CD8-positive, alpha-beta memory T cell (primary cell): ENCODE measurements at regions not wholly inside any gene's neighbourhood (a gene's known extent, or its start where the extent isn't known, plus 50 kb on each side); places are given as distances from the start of the nearest gene placed in this dataset.

Source experiments
- CTCF ChIA-PET: fragments of 350-600 bp; sonication (Branson Sonifier 250); formaldehyde crosslinking; loops from one replicate; lab custom pipeline; 2021; ENCODE audit warnings: antibody characterized with exemption; lab: Charles Lee
- POLR2A ChIA-PET: fragments of 350-600 bp; sonication (Branson Sonifier 250); formaldehyde crosslinking; loops from one replicate; lab custom pipeline; 2021; ENCODE audit warnings: antibody characterized with exemption; lab: Charles Lee
- DNase-seq, 5 donors: peaks; one replicate each; pipeline versions ENCODE4 v3.0.0 to v3.0.0-alpha.2; 2020 to 2022; ENCODE audit warnings: mixed read lengths in 1 of 5
- H3K27ac ChIP-seq: one replicate; pipeline ENCODE4 v1.7.0; 2013; ENCODE audit warnings: low read depth, mild to moderate bottlenecking, low read length, moderate library complexity
- H3K27me3 ChIP-seq: 2 replicates; pipeline ENCODE4 v1.7.0; 2013; ENCODE audit warnings: low read length, mild to moderate bottlenecking; ENCODE audit not compliant: insufficient read depth, poor library complexity, severe bottlenecking
- H3K36me3 ChIP-seq: 2 replicates; pipeline ENCODE4 v1.7.0; 2013; ENCODE audit warnings: mild to moderate bottlenecking, low read length, moderate library complexity; ENCODE audit not compliant: insufficient read depth
- H3K4me1 ChIP-seq: 2 replicates; pipeline ENCODE4 v1.7.0; 2013; ENCODE audit warnings: mild to moderate bottlenecking, low read length, moderate library complexity; ENCODE audit not compliant: insufficient read depth
- H3K4me3 ChIP-seq: 2 replicates; pipeline ENCODE4 v1.7.0; 2013; ENCODE audit warnings: mild to moderate bottlenecking, low read length
- H3K9me3 ChIP-seq: 2 replicates; pipeline ENCODE4 v1.7.0; 2013; ENCODE audit warnings: mild to moderate bottlenecking, low read length
- H3K27ac Mint-ChIP-seq, 8 donors: one replicate each; pipeline ENCODE4 v1.8.0; 2020 to 2021; ENCODE audit warnings: mixed read lengths in 8 of 8, mild to moderate bottlenecking in 6 of 8, inconsistent platforms in 3 of 8, moderate library complexity in 3 of 8
- H3K27me3 Mint-ChIP-seq, 2 donors: one replicate each; pipeline ENCODE4 v1.8.0; 2020 to 2021; ENCODE audit warnings: mixed read lengths in 2 of 2, mild to moderate bottlenecking in 1 of 2, moderate library complexity in 1 of 2
- H3K36me3 Mint-ChIP-seq, 3 donors: one replicate each; pipeline ENCODE4 v1.8.0; 2020 to 2021; ENCODE audit warnings: mixed read lengths in 3 of 3, inconsistent platforms in 1 of 3, mild to moderate bottlenecking in 1 of 3
- H3K4me1 Mint-ChIP-seq, 3 donors: one replicate each; pipeline ENCODE4 v1.8.0; 2020 to 2021; ENCODE audit warnings: mixed read lengths in 3 of 3, inconsistent platforms in 1 of 3, mild to moderate bottlenecking in 1 of 3
- H3K4me3 Mint-ChIP-seq, 7 donors: one replicate each; pipeline ENCODE4 v1.8.0; 2020 to 2021; ENCODE audit warnings: mixed read lengths in 7 of 7, mild to moderate bottlenecking in 6 of 7, moderate library complexity in 4 of 7, inconsistent platforms in 2 of 7
- H3K9me3 Mint-ChIP-seq, 5 donors: one replicate each; pipeline ENCODE4 v1.8.0; 2020 to 2022; ENCODE audit warnings: mixed read lengths in 5 of 5, mild to moderate bottlenecking in 3 of 5, moderate library complexity in 2 of 5, inconsistent platforms in 1 of 5

DNA sequence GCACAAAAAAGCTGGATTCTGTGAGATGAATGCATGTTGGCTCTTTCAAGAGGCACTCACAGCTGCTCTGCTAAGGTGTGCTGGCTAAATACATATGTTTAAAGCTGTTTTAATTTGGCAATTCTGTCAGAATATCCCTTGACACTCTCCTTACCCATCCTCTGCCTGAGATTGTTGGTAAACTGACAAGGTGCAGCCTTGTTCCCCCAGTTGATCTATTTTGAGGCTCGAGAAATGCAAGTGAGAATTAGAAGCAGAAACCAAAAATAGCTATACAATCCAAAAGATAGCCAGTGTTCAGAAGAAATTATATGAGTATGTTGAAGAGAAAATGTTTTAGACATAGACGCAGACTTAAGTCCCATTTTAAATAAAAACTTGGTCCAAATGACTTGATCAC is 971.7 kb upstream of the GYPC start:
- H3K27ac Mint-ChIP-seq: no peak overlapping the region
- no peak overlapping the region for H3K27ac ChIP-seq
- CTCF ChIA-PET: interaction anchor here (1.0 kb wide), 1 partner anchor 9 kb away, joined by 3 read pairs; no protein-coding TSS in a partner anchor

DNA sequence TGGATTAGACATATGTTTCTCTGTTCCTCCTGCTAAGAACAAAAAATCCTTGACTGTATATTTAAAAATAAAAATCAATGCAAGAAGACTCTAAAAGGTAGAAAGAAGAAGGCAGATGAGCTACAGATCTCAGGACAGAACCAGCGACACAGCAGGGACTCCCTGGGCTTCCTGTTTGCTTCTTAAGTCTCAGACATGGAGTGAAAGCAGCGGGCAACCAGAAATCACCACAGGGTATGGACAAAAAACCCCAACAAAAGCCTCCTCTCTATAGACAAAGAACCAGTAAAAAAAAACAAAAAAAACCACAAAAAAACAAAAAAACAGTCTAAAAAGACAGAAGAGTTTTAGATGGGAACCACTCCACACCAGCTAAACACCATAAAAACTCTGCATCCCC is 971.0 kb upstream of the GYPC start:
- Mint-ChIP-seq H3K36me3 (no peaks in the 10 kb centered on the region), H3K27me3 (no peaks in the 10 kb centered on the region), H3K27ac (no peak overlapping the region), H3K4me1 (no peaks in the 10 kb centered on the region), H3K4me3 (no peak overlapping the region), H3K9me3 (peaks cover 0 to 8% (median 3%) of the 10 kb centered on the region in 5 donors)
- H3K9me3 ChIP-seq: no peaks in the 10 kb centered on the region
- H3K36me3 ChIP-seq: no peaks in the 10 kb centered on the region
- no peak for DNase-seq
- H3K27ac ChIP-seq: no peak overlapping the region
- POLR2A ChIA-PET: no interaction called here
- CTCF ChIA-PET: no interaction called here
- H3K4me3 ChIP-seq: no peak overlapping the region
- H3K4me1 ChIP-seq: no peaks in the 10 kb centered on the region
- H3K27me3 ChIP-seq: no peaks in the 10 kb centered on the region

More for the DNA sequence above, 971.7 kb upstream of the GYPC start:
- no peak for DNase-seq
- no peaks in the 10 kb centered on the region for H3K36me3 ChIP-seq
- no peaks in the 10 kb centered on the region for H3K36me3 Mint-ChIP-seq
- no peaks in the 10 kb centered on the region for H3K4me1 ChIP-seq
- no peaks in the 10 kb centered on the region for H3K9me3 ChIP-seq
- POLR2A ChIA-PET: no interaction called here
- no peak overlapping the region for H3K4me3 ChIP-seq
- no peak overlapping the region for H3K4me3 Mint-ChIP-seq
- no peaks in the 10 kb centered on the region for H3K27me3 ChIP-seq
- no peaks in the 10 kb centered on the region for H3K27me3 Mint-ChIP-seq
- H3K9me3 Mint-ChIP-seq: peaks cover 0 to 8% (median 3%) of the 10 kb centered on the region in 5 donors
- H3K4me1 Mint-ChIP-seq: no peaks in the 10 kb centered on the region

DNA sequence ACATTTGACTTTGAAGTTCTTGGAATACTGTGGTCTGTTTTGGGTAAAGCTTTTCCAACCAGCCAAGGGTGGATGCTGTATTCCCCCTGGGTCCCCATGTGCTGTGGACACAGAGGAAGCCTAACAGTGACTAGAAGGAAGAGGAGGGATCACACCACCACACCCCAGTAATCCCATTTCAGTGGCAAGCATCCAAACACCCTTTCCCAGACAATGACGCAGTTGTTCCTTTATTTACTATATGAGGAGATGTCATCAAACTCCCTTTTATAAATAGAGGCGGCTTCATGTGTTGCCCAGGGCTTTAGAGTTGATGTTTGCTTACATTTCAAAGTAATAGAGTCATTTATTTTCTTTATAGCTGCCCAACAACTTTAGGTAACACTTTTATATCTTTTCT is 959.4 kb upstream of the GYPC start:
- no peak overlapping the region for H3K4me3 Mint-ChIP-seq
- H3K36me3 Mint-ChIP-seq: no peaks in the 10 kb centered on the region
- H3K4me1 ChIP-seq: no peaks in the 10 kb centered on the region
- no peaks in the 10 kb centered on the region for H3K36me3 ChIP-seq
- H3K27me3 Mint-ChIP-seq: no peaks in the 10 kb centered on the region
- H3K27ac Mint-ChIP-seq: no peak overlapping the region
- no peaks in the 10 kb centered on the region for H3K27me3 ChIP-seq
- ChIA-PET POLR2A (no interaction called here), CTCF (no interaction called here)
- no peaks in the 10 kb centered on the region for H3K4me1 Mint-ChIP-seq
- no peak overlapping the region for H3K4me3 ChIP-seq
- DNase-seq: no peak
- H3K27ac ChIP-seq: no peak overlapping the region
- no peaks in the 10 kb centered on the region for H3K9me3 ChIP-seq
- peaks cover 0 to 5% (median 2%) of the 10 kb centered on the region in 5 donors for H3K9me3 Mint-ChIP-seq

DNA sequence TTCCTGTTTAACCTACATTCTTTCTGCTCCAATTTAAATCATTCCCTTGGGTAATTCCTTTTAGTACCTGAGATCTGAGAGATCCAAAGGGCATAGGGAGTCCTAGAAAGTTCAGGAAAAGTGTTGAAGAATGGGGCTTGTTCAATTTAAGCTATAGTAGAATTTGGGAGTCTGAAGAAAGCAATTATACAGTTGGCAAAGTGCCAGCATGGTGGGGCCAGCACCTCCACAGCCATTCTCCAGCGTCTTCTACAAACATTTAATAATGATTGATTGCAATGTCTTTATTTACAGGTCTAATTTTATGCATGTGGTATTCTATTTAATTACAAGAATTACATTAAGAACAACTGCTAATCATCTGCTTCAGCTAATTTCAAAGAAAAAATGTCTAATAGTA is 957.7 kb upstream of the GYPC start:
- no peaks in the 10 kb centered on the region for H3K4me1 ChIP-seq
- Mint-ChIP-seq H3K4me1 (no peaks in the 10 kb centered on the region), H3K4me3 (no peak overlapping the region), H3K27me3 (no peaks in the 10 kb centered on the region), H3K36me3 (no peaks in the 10 kb centered on the region), H3K27ac (no peak overlapping the region), H3K9me3 (peaks cover 0 to 5% (median 3%) of the 10 kb centered on the region in 5 donors)
- ChIA-PET CTCF (no interaction called here), POLR2A (no interaction called here)
- DNase-seq: no peak
- H3K27me3 ChIP-seq: no peaks in the 10 kb centered on the region
- H3K4me3 ChIP-seq: no peak overlapping the region
- H3K9me3 ChIP-seq: no peaks in the 10 kb centered on the region
- no peaks in the 10 kb centered on the region for H3K36me3 ChIP-seq
- H3K27ac ChIP-seq: no peak overlapping the region

DNA sequence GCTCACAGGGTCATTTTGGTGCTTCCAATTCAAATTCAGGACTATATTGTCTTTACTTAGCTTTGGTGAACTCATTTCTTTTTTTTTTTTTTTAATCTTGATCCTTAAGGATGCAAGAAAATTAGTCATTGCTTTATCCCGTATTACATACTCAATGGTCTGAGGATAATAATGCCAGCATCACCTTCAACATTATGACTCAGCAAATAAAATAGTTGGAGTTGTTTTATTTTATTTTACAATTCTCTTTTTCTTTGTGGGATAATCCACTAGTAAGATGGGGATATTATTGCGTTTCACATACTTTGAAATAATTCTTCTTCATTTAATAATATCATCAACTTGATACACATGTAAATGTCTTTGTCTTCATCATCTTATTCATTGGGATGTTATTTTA is 954.9 kb upstream of the GYPC start:
- no peak overlapping the region for H3K27ac ChIP-seq
- Mint-ChIP-seq H3K9me3 (peaks cover 0 to 5% (median 2%) of the 10 kb centered on the region in 5 donors), H3K27ac (no peak overlapping the region), H3K4me1 (no peaks in the 10 kb centered on the region), H3K27me3 (no peaks in the 10 kb centered on the region), H3K36me3 (no peaks in the 10 kb centered on the region), H3K4me3 (no peak overlapping the region)
- no peak for DNase-seq
- no peaks in the 10 kb centered on the region for H3K27me3 ChIP-seq
- no peaks in the 10 kb centered on the region for H3K4me1 ChIP-seq
- ChIA-PET POLR2A (no interaction called here), CTCF (no interaction called here)
- no peaks in the 10 kb centered on the region for H3K9me3 ChIP-seq
- no peaks in the 10 kb centered on the region for H3K36me3 ChIP-seq
- H3K4me3 ChIP-seq: no peak overlapping the region

DNA sequence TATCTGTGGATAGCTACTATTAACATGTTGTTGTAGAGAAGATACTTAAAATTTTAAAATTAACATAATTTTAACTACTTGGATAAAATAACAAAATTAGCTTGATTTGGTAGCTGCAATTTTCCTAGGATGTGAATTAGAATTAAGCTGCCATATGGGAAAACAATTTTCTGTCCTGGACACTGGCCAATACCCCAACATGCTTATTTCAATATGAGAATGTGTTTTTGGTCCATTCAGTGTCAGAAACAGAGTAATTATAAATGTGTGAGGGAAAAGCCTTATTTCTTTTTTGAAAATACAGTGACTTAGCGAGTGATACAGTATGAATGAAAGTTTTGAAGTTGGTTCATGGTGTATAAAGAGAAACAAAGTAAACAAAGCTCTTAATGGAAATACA is 948.3 kb upstream of the GYPC start:
- POLR2A ChIA-PET: no interaction called here
- peaks cover 3 to 20% (median 4%) of the 10 kb centered on the region in 5 donors for H3K9me3 Mint-ChIP-seq
- H3K4me3 ChIP-seq: no peak overlapping the region

DNA sequence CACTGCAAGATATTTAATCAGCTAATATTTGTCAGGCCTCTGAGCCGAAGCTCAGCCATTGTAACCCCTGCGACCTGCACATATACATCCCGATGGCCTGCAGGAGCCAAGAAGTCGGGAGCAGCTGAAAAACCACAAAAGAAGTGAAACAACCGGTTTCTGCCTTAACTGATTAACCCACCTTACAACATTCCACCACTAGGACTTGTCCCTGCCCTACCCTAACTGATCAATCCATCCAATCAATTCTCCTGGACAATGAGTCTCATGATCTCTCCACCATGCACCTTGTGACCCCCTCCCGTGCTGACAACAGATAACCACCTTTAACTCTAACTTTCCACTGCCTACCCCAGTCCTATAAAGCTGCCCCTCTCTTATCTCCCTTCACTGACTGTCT is 945.4 kb upstream of the GYPC start:
- POLR2A ChIA-PET: no interaction called here

More for the DNA sequence above, 948.3 kb upstream of the GYPC start:
- H3K4me1 Mint-ChIP-seq: no peaks in the 10 kb centered on the region
- no peak overlapping the region for H3K27ac Mint-ChIP-seq
- Histone ChIP-seq H3K4me1 (no peaks in the 10 kb centered on the region), H3K36me3 (no peaks in the 10 kb centered on the region), H3K27me3 (no peaks in the 10 kb centered on the region), H3K27ac (no peak overlapping the region), H3K9me3 (no peaks in the 10 kb centered on the region)
- DNase-seq: no peak
- CTCF ChIA-PET: no interaction called here
- no peaks in the 10 kb centered on the region for H3K36me3 Mint-ChIP-seq
- no peak overlapping the region for H3K4me3 Mint-ChIP-seq
- H3K27me3 Mint-ChIP-seq: no peaks in the 10 kb centered on the region

DNA sequence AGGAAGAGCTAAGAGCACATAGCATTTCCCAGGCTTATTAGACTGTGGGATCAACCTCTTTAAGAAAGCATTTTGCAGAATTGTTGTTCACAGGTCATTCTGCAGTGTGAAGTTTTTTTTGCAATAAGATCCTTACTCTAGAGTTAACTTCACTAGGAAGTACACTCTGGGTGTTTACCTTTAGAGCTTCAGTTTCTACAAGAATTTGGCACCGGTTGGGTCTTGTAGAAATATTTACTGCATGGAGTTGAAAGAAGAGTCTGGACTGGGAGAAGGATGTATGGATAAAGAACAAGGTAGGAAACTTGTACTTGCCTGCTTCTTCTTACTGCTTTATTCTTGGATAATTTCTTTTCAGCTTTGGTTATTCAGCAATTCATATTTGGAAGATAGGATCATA is 944.9 kb upstream of the GYPC start:
- DNase-seq: no peak
- Histone ChIP-seq H3K27ac (no peak overlapping the region), H3K4me1 (no peaks in the 10 kb centered on the region), H3K27me3 (no peaks in the 10 kb centered on the region), H3K4me3 (no peak overlapping the region), H3K9me3 (no peaks in the 10 kb centered on the region), H3K36me3 (no peaks in the 10 kb centered on the region)
- peaks cover 0 to 20% (median 6%) of the 10 kb centered on the region in 5 donors for H3K9me3 Mint-ChIP-seq
- ChIA-PET POLR2A (no interaction called here), CTCF (no interaction called here)
- H3K4me3 Mint-ChIP-seq: no peak overlapping the region
- no peaks in the 10 kb centered on the region for H3K36me3 Mint-ChIP-seq
- no peaks in the 10 kb centered on the region for H3K27me3 Mint-ChIP-seq
- no peak overlapping the region for H3K27ac Mint-ChIP-seq
- peaks cover 0 to 5% (median 0%) of the 10 kb centered on the region in 3 donors for H3K4me1 Mint-ChIP-seq

More for the DNA sequence above, 945.4 kb upstream of the GYPC start:
- H3K27me3 Mint-ChIP-seq: no peaks in the 10 kb centered on the region
- DNase-seq: no peak
- Histone ChIP-seq H3K27me3 (no peaks in the 10 kb centered on the region), H3K4me3 (no peak overlapping the region), H3K27ac (no peak overlapping the region), H3K36me3 (no peaks in the 10 kb centered on the region), H3K9me3 (no peaks in the 10 kb centered on the region), H3K4me1 (no peaks in the 10 kb centered on the region)
- H3K4me1 Mint-ChIP-seq: peaks cover 0 to 4% (median 0%) of the 10 kb centered on the region in 3 donors
- H3K27ac Mint-ChIP-seq: no peak overlapping the region
- H3K9me3 Mint-ChIP-seq: peaks cover 0 to 20% (median 6%) of the 10 kb centered on the region in 5 donors
- CTCF ChIA-PET: no interaction called here
- no peaks in the 10 kb centered on the region for H3K36me3 Mint-ChIP-seq
- no peak overlapping the region for H3K4me3 Mint-ChIP-seq

DNA sequence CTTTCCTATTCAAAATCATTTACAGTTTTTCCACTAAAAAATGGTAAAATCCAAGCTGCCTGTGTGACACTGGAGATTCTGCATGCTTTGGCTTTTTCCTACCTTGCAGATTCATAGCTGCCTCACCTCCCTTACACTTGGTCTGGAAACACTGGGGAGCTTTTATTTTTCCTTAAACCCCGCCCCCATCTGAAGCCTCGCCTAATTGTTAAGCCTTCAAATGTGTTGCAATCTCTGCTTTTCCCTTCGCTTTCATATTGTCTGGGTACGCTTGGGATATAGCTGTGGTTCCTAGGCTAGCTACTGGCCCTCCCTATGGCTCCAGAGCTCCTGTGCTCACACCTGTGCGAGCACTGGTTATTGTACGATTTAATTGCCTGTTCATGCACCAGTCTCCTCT is 942.4 kb upstream of the GYPC start:
- H3K4me3 ChIP-seq: no peak overlapping the region
- H3K4me3 Mint-ChIP-seq: no peak overlapping the region
- no peak for DNase-seq
- ChIA-PET POLR2A (no interaction called here), CTCF (no interaction called here)
- H3K36me3 ChIP-seq: no peaks in the 10 kb centered on the region
- H3K4me1 ChIP-seq: no peaks in the 10 kb centered on the region
- H3K27ac Mint-ChIP-seq: no peak overlapping the region
- no peaks in the 10 kb centered on the region for H3K9me3 ChIP-seq
- H3K4me1 Mint-ChIP-seq: peaks cover 0 to 5% (median 0%) of the 10 kb centered on the region in 3 donors
- no peaks in the 10 kb centered on the region for H3K36me3 Mint-ChIP-seq
- H3K27me3 ChIP-seq: no peaks in the 10 kb centered on the region
- no peaks in the 10 kb centered on the region for H3K27me3 Mint-ChIP-seq
- peaks cover 0 to 17% (median 6%) of the 10 kb centered on the region in 5 donors for H3K9me3 Mint-ChIP-seq
- no peak overlapping the region for H3K27ac ChIP-seq
